ENCODE measurements at regions not wholly inside any gene's neighbourhood (a gene's known extent, or its start where the extent isn't known, plus 50 kb on each side); places are given as distances from the start of the nearest gene placed in this dataset.
A peak's percentile ranks its signal among the peaks of the same experiment; 100 is the strongest.

GRCh38 chr14:26395726-26396125 lies 202.1 kb downstream of the NOVA1 start:
- WGBS (ENCODE audit: extremely low coverage, insufficient coverage, insufficient read length): no CpG with 5 or more reads among the region's 1 CpG

GRCh38 chr14:26394150-26394810 lies 203.6 kb downstream of the NOVA1 start:
- Histone ChIP-seq H3K79me2 (ENCODE audit: control insufficient read depth, insufficient read depth, low read length, poor library complexity) (no peaks in the 10 kb centered on the region), H3K4me1 (ENCODE audit: control insufficient read depth in 1 of 2, insufficient read depth in 2 of 2, low read length in 2 of 2) (no peaks in the 10 kb centered on the region), H3K23ac (ENCODE audit: low read length) (no peak overlapping the region), H3K9ac (ENCODE audit: low read length) (no peak overlapping the region), H3K9me3 (ENCODE audit: insufficient read depth, low read depth, low read length) (no peaks in the 10 kb centered on the region), H2BK5ac (ENCODE audit: low read depth, low read length, poor library complexity) (no peak overlapping the region), H3K14ac (ENCODE audit: low read length) (no peak overlapping the region), H2BK12ac (ENCODE audit: low read length) (no peak overlapping the region), H3K27me3 (ENCODE audit: insufficient read depth, low read length) (no peaks in the 10 kb centered on the region), H3K79me1 (ENCODE audit: low read length) (no peaks in the 10 kb centered on the region), H4K12ac (ENCODE audit: low read depth, low read length) (no peak overlapping the region), H3K36me3 (ENCODE audit: control insufficient read depth in 1 of 2, insufficient read depth in 2 of 2, low read length in 2 of 2) (no peaks in the 10 kb centered on the region), H3K18ac (ENCODE audit: low read length) (no peak overlapping the region), H2AFZ (ENCODE audit: insufficient read depth, low read length, poor library complexity) (no peak overlapping the region), H4K8ac (ENCODE audit: low read depth, low read length) (no peak overlapping the region), H2BK120ac (ENCODE audit: insufficient read depth, low read length, poor library complexity) (no peak overlapping the region), H3K4me3 (ENCODE audit: low read depth, low read length) (no peak overlapping the region), H2AK5ac (ENCODE audit: low read length) (no peak overlapping the region), H3K4me2 (ENCODE audit: low read length) (no peak overlapping the region), H4K91ac (ENCODE audit: low read depth, low read length) (no peak overlapping the region), H3K4ac (ENCODE audit: low read depth, low read length) (no peak overlapping the region), H3K27ac (ENCODE audit: low read depth, low read length) (no peak overlapping the region)
- no CpG with 5 or more reads among the region's 4 CpGs for WGBS (ENCODE audit: extremely low coverage, insufficient coverage, insufficient read length)
- DNase-seq: peak; percentile 16 to 67

More at GRCh38 chr14:26395726-26396125, 202.1 kb downstream of the NOVA1 start:
- H3K27ac ChIP-seq (ENCODE audit: low read depth, low read length): no peak overlapping the region
- no peak overlapping the region for H3K9ac ChIP-seq (ENCODE audit: low read length)
- H2AK5ac ChIP-seq (ENCODE audit: low read length): no peak overlapping the region
- no peaks in the 10 kb centered on the region for H3K4me1 ChIP-seq (ENCODE audit: control insufficient read depth in 1 of 2, insufficient read depth in 2 of 2, low read length in 2 of 2)
- no peak overlapping the region for H3K4ac ChIP-seq (ENCODE audit: low read depth, low read length)
- H3K79me2 ChIP-seq (ENCODE audit: control insufficient read depth, insufficient read depth, low read length, poor library complexity): no peaks in the 10 kb centered on the region
- H3K4me3 ChIP-seq (ENCODE audit: low read depth, low read length): no peak overlapping the region
- H2AFZ ChIP-seq (ENCODE audit: insufficient read depth, low read length, poor library complexity): no peak overlapping the region
- no peak overlapping the region for H4K8ac ChIP-seq (ENCODE audit: low read depth, low read length)
- H4K12ac ChIP-seq (ENCODE audit: low read depth, low read length): no peak overlapping the region
- no peak overlapping the region for H2BK120ac ChIP-seq (ENCODE audit: insufficient read depth, low read length, poor library complexity)
- no peak overlapping the region for H2BK12ac ChIP-seq (ENCODE audit: low read length)
- H3K23ac ChIP-seq (ENCODE audit: low read length): no peak overlapping the region
- H3K27me3 ChIP-seq (ENCODE audit: insufficient read depth, low read length): no peaks in the 10 kb centered on the region
- no peaks in the 10 kb centered on the region for H3K79me1 ChIP-seq (ENCODE audit: low read length)
- no peaks in the 10 kb centered on the region for H3K36me3 ChIP-seq (ENCODE audit: control insufficient read depth in 1 of 2, insufficient read depth in 2 of 2, low read length in 2 of 2)
- no peak overlapping the region for H2BK5ac ChIP-seq (ENCODE audit: low read depth, low read length, poor library complexity)
- H3K9me3 ChIP-seq (ENCODE audit: insufficient read depth, low read depth, low read length): no peaks in the 10 kb centered on the region
- DNase-seq: no peak
- H3K4me2 ChIP-seq (ENCODE audit: low read length): no peak overlapping the region
- no peak overlapping the region for H3K14ac ChIP-seq (ENCODE audit: low read length)
- no peak overlapping the region for H3K18ac ChIP-seq (ENCODE audit: low read length)
- H4K91ac ChIP-seq (ENCODE audit: low read depth, low read length): no peak overlapping the region

- no peak overlapping the region for H2AFZ ChIP-seq (ENCODE audit: insufficient read depth, low read length, poor library complexity)
- H3K4me2 ChIP-seq (ENCODE audit: low read length): no peak overlapping the region
- no peak overlapping the region for H2BK120ac ChIP-seq (ENCODE audit: insufficient read depth, low read length, poor library complexity)
- no peak for DNase-seq
- no peak overlapping the region for H4K91ac ChIP-seq (ENCODE audit: low read depth, low read length)
- no CpG with 5 or more reads among the region's 7 CpGs for WGBS (ENCODE audit: extremely low coverage, insufficient coverage, insufficient read length)
- H3K79me1 ChIP-seq (ENCODE audit: low read length): no peaks in the 10 kb centered on the region
- no peak overlapping the region for H3K27ac ChIP-seq (ENCODE audit: low read depth, low read length)
- no peak overlapping the region for H3K14ac ChIP-seq (ENCODE audit: low read length)
- H2BK5ac ChIP-seq (ENCODE audit: low read depth, low read length, poor library complexity): no peak overlapping the region
- H3K9me3 ChIP-seq (ENCODE audit: insufficient read depth, low read depth, low read length): no peaks in the 10 kb centered on the region
- H3K23ac ChIP-seq (ENCODE audit: low read length): no peak overlapping the region
- H3K18ac ChIP-seq (ENCODE audit: low read length): no peak overlapping the region
- H3K4me3 ChIP-seq (ENCODE audit: low read depth, low read length): no peak overlapping the region
- no peak overlapping the region for H4K8ac ChIP-seq (ENCODE audit: low read depth, low read length)
- H3K9ac ChIP-seq (ENCODE audit: low read length): no peak overlapping the region
- no peaks in the 10 kb centered on the region for H3K4me1 ChIP-seq (ENCODE audit: control insufficient read depth in 1 of 2, insufficient read depth in 2 of 2, low read length in 2 of 2)
- H2AK5ac ChIP-seq (ENCODE audit: low read length): no peak overlapping the region
- H2BK12ac ChIP-seq (ENCODE audit: low read length): no peak overlapping the region
- no peaks in the 10 kb centered on the region for H3K36me3 ChIP-seq (ENCODE audit: control insufficient read depth in 1 of 2, insufficient read depth in 2 of 2, low read length in 2 of 2)
- H3K79me2 ChIP-seq (ENCODE audit: control insufficient read depth, insufficient read depth, low read length, poor library complexity): no peaks in the 10 kb centered on the region
- H3K4ac ChIP-seq (ENCODE audit: low read depth, low read length): no peak overlapping the region
- no peaks in the 10 kb centered on the region for H3K27me3 ChIP-seq (ENCODE audit: insufficient read depth, low read length)
- H4K12ac ChIP-seq (ENCODE audit: low read depth, low read length): no peak overlapping the region
Measured at GRCh38 chr14:26392498-26392897, 205.3 kb downstream of the NOVA1 start.

GRCh38 chr14:26389646-26390508 lies 208.0 kb downstream of the NOVA1 start:
- no peak overlapping the region for H2BK120ac ChIP-seq (ENCODE audit: insufficient read depth, low read length, poor library complexity)
- no peaks in the 10 kb centered on the region for H3K4me1 ChIP-seq (ENCODE audit: control insufficient read depth in 1 of 2, insufficient read depth in 2 of 2, low read length in 2 of 2)
- H3K79me1 ChIP-seq (ENCODE audit: low read length): no peaks in the 10 kb centered on the region
- no peak overlapping the region for H2BK12ac ChIP-seq (ENCODE audit: low read length)
- no CpG with 5 or more reads among the region's 2 CpGs for WGBS (ENCODE audit: extremely low coverage, insufficient coverage, insufficient read length)
- no peak overlapping the region for H3K4me3 ChIP-seq (ENCODE audit: low read depth, low read length)
- no peaks in the 10 kb centered on the region for H3K36me3 ChIP-seq (ENCODE audit: control insufficient read depth in 1 of 2, insufficient read depth in 2 of 2, low read length in 2 of 2)
- no peaks in the 10 kb centered on the region for H3K9me3 ChIP-seq (ENCODE audit: insufficient read depth, low read depth, low read length)
- no peaks in the 10 kb centered on the region for H3K79me2 ChIP-seq (ENCODE audit: control insufficient read depth, insufficient read depth, low read length, poor library complexity)
- no peak overlapping the region for H2AK5ac ChIP-seq (ENCODE audit: low read length)
- no peak overlapping the region for H3K23ac ChIP-seq (ENCODE audit: low read length)
- no peaks in the 10 kb centered on the region for H3K27me3 ChIP-seq (ENCODE audit: insufficient read depth, low read length)
- no peak overlapping the region for H4K91ac ChIP-seq (ENCODE audit: low read depth, low read length)
- H4K8ac ChIP-seq (ENCODE audit: low read depth, low read length): no peak overlapping the region
- no peak overlapping the region for H3K27ac ChIP-seq (ENCODE audit: low read depth, low read length)
- H3K4me2 ChIP-seq (ENCODE audit: low read length): no peak overlapping the region
- H3K4ac ChIP-seq (ENCODE audit: low read depth, low read length): no peak overlapping the region
- H3K14ac ChIP-seq (ENCODE audit: low read length): no peak overlapping the region
- no peak for DNase-seq
- H2AFZ ChIP-seq (ENCODE audit: insufficient read depth, low read length, poor library complexity): no peak overlapping the region
- H2BK5ac ChIP-seq (ENCODE audit: low read depth, low read length, poor library complexity): no peak overlapping the region
- no peak overlapping the region for H3K18ac ChIP-seq (ENCODE audit: low read length)
- no peak overlapping the region for H4K12ac ChIP-seq (ENCODE audit: low read depth, low read length)
- no peak overlapping the region for H3K9ac ChIP-seq (ENCODE audit: low read length)
